ENCODE measurements at regions not wholly inside any gene's neighbourhood (a gene's known extent, or its start where the extent isn't known, plus 50 kb on each side); places are given as distances from the start of the nearest gene placed in this dataset.

DNA sequence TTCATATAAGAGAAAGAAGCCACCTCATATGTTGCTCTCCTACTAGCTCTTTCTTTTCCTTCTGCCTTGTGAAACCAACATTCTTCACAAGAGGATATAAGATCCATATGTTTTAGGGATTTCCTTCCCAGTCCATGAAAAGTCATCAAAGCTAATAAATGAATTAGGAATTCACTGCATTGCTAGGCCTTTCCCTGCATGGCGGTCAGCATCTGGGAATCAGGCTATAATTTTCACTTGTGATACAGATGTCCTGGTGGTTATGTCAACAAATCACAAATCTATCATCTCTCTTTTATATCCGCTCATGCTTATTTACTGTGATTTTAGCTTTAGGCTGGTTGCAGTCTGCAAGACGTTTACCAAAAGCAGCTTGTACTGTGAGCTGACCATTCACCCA, 510.0 kb downstream of the NLGN4X start (continued):
- TF ChIP-seq, protein P1, sequence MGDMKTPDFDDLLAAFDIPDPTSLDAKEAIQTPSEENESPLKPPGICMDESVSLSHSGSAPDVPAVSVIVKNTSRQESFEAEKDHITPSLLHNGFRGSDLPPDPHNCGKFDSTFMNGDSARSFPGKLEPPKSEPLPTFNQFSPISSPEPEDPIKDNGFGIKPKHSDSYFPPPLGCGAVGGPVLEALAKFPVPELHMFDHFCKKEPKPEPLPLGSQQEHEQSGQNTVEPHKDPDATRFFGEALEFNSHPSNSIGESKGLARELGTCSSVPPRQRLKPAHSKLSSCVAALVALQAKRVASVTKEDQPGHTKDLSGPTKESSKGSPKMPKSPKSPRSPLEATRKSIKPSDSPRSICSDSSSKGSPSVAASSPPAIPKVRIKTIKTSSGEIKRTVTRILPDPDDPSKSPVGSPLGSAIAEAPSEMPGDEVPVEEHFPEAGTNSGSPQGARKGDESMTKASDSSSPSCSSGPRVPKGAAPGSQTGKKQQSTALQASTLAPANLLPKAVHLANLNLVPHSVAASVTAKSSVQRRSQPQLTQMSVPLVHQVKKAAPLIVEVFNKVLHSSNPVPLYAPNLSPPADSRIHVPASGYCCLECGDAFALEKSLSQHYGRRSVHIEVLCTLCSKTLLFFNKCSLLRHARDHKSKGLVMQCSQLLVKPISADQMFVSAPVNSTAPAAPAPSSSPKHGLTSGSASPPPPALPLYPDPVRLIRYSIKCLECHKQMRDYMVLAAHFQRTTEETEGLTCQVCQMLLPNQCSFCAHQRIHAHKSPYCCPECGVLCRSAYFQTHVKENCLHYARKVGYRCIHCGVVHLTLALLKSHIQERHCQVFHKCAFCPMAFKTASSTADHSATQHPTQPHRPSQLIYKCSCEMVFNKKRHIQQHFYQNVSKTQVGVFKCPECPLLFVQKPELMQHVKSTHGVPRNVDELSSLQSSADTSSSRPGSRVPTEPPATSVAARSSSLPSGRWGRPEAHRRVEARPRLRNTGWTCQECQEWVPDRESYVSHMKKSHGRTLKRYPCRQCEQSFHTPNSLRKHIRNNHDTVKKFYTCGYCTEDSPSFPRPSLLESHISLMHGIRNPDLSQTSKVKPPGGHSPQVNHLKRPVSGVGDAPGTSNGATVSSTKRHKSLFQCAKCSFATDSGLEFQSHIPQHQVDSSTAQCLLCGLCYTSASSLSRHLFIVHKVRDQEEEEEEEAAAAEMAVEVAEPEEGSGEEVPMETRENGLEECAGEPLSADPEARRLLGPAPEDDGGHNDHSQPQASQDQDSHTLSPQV (IDR thresholded peaks at IDR 0.05): no peak

DNA sequence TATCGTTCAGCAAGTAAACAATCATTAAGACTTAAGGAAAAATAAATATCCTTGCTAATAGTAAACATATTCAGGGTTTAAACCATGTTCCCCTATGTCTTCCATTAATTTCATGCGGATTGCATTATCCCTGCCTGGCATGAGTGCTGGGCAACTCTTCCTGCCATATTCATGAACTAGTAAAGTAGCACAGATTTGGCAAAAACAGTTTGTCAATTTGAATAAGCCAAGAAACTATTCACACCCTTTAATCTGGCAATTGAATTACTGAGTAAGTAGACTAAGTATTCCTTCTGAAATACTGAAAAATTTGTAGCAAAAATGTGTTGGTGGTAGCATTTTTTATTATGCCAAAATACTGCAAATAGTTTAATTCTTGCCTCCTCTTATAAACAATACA, 512.0 kb downstream of the NLGN4X start:
- H3K4me2 ChIP-seq (ENCODE audit: control insufficient read depth, insufficient read depth): no peak overlapping the region
- H3K9ac ChIP-seq (ENCODE audit: control insufficient read depth, insufficient read depth, low read length): no peak overlapping the region
- 0% methylated on average over 2 of the region's 2 CpGs for WGBS (ENCODE audit: insufficient coverage, insufficient replicate concordance, low lambda C conversion rate, missing lambda C conversion rate)
- no peaks in the 10 kb centered on the region for H4K20me1 ChIP-seq (ENCODE audit: control insufficient read depth, insufficient read depth)
- H3K9me3 ChIP-seq (replicated peaks; ENCODE audit: control insufficient read depth, insufficient read depth, low read length): no peaks in the 10 kb centered on the region
- no peak overlapping the region for H2AFZ ChIP-seq (ENCODE audit: control insufficient read depth, low read depth, low read length)
- H3K36me3 ChIP-seq (ENCODE audit: control insufficient read depth in 2 of 2, insufficient read depth in 2 of 2, low read length in 1 of 2): no peaks in the 10 kb centered on the region
- no peak for FAIRE-seq
- no peaks in the 10 kb centered on the region for H3K4me1 ChIP-seq (ENCODE audit: control insufficient read depth, insufficient read depth, low read length)
- H3K27me3 ChIP-seq (replicated peaks in 1 of 2; ENCODE audit: control insufficient read depth in 2 of 2, insufficient read depth in 2 of 2, low read length in 1 of 2): no peaks in the 10 kb centered on the region
- SMC1A ChIA-PET (ENCODE audit: uncharacterized antibody, unreplicated experiment): no interaction called here
- POLR2A ChIA-PET: no interaction called here
- no peak overlapping the region for H3K4me3 ChIP-seq
- TF ChIP-seq, protein P2, sequence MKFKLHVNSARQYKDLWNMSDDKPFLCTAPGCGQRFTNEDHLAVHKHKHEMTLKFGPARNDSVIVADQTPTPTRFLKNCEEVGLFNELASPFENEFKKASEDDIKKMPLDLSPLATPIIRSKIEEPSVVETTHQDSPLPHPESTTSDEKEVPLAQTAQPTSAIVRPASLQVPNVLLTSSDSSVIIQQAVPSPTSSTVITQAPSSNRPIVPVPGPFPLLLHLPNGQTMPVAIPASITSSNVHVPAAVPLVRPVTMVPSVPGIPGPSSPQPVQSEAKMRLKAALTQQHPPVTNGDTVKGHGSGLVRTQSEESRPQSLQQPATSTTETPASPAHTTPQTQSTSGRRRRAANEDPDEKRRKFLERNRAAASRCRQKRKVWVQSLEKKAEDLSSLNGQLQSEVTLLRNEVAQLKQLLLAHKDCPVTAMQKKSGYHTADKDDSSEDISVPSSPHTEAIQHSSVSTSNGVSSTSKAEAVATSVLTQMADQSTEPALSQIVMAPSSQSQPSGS (IDR thresholded peaks at IDR 0.05; ENCODE audit: low read length): no peak
- no peak for DNase-seq (ENCODE audit: low read depth, low spot score)
- no peaks in the 10 kb centered on the region for H3K79me2 ChIP-seq (ENCODE audit: control insufficient read depth, insufficient read depth, low read length)
- RAD21 ChIA-PET (ENCODE audit: unreplicated experiment): no interaction called here
- no TSS peak for BruUV-seq (replicated peaks)
- CTCF ChIA-PET: no interaction called here
- no peak for ATAC-seq
- in situ Hi-C loops (cut with MboI): no loop called here
- H3K27ac ChIP-seq (ENCODE audit: control insufficient read depth, insufficient read depth): no peak overlapping the region
- intact Hi-C loops (cut with micrococcal nuclease; ENCODE audit: unreplicated experiment): no loop called here

Measured in GM12878 (cell line).